SU-DHL-6 (cell line): ENCODE measurements at regions not wholly inside any gene's neighbourhood (a gene's known extent, or its start where the extent isn't known, plus 50 kb on each side); places are given as distances from the start of the nearest gene placed in this dataset.

Experiments
- H2AFZ ChIP-seq: fragments of 200-600 bp; sonication (generic); 2 replicates; pipeline ENCODE4 v1.6.1; 2014; ENCODE audit warnings: low read depth, mild to moderate bottlenecking, moderate library complexity, mixed read lengths, antibody characterized with exemption, low read length; ENCODE audit not compliant: severe bottlenecking
- H3F3A ChIP-seq: fragments of 200-600 bp; shearing (Covaris generic); 2 replicates; pipeline ENCODE4 v1.6.0; 2016; ENCODE audit warnings: antibody characterized with exemption, mild to moderate bottlenecking; ENCODE audit not compliant: insufficient read depth
- H3K27ac ChIP-seq: fragments of 200-600 bp; sonication (generic); 2 replicates; pipeline ENCODE4 v1.5.1; 2016; ENCODE audit warnings: low read depth, mild to moderate bottlenecking, low read length, moderate library complexity, mixed read lengths
- H3K27me3 ChIP-seq: fragments of 200-600 bp; sonication (generic), shearing (Covaris generic); 2 replicates; pipeline ENCODE4 v1.6.0; 2014; ENCODE audit warnings: mild to moderate bottlenecking, low read length
- H3K36me3 ChIP-seq: fragments of 200-600 bp; sonication (generic); 2 replicates; pipeline ENCODE4 v1.6.1; 2014; ENCODE audit warnings: mild to moderate bottlenecking, low read length, mixed read lengths
- H3K4me2 ChIP-seq: fragments of 300-600, 200-600 bp; shearing (Covaris generic), sonication (generic); 2 replicates; pipeline ENCODE4 v1.6.0; 2014; ENCODE audit warnings: low read length, low read depth, mild to moderate bottlenecking; ENCODE audit not compliant: poor library complexity, severe bottlenecking
- H3K4me3 ChIP-seq: fragments of 200-600 bp; sonication (generic); 2 replicates; pipeline ENCODE4 v1.5.1; 2014; ENCODE audit warnings: antibody characterized with exemption, low read length, mild to moderate bottlenecking, mixed read lengths; ENCODE audit not compliant: insufficient read depth, poor library complexity, severe bottlenecking
- H3K79me2 ChIP-seq: fragments of 200-600 bp; sonication (generic); 2 replicates; pipeline ENCODE4 v1.6.1; 2014; ENCODE audit warnings: mild to moderate bottlenecking, low read length, moderate library complexity; ENCODE audit not compliant: insufficient read depth
- H3K9ac ChIP-seq: fragments of 200-600 bp; sonication (generic); 2 replicates; pipeline ENCODE4 v1.7.0; 2014; ENCODE audit warnings: mild to moderate bottlenecking, low read length
- H3K9me2 ChIP-seq: fragments of 200-600 bp; sonication (generic); replicated peaks from 2 replicates; pipeline ENCODE4 v1.6.1; 2014; ENCODE audit warnings: low read length; ENCODE audit not compliant: insufficient read depth
- H3K9me3 ChIP-seq: fragments of 200-600 bp; sonication (generic); 2 replicates; pipeline ENCODE4 v1.6.1; 2014; ENCODE audit warnings: low read length, mixed read lengths; ENCODE audit not compliant: insufficient read depth
- H4K20me1 ChIP-seq: fragments of 200-600 bp; sonication (generic); 2 replicates; pipeline ENCODE4 v1.6.1; 2014; ENCODE audit warnings: low read depth, mild to moderate bottlenecking, antibody characterized with exemption, low read length, moderate library complexity, mixed read lengths
- CTCF ChIP-seq: fragments of 200-600 bp; sonication (generic); IDR thresholded peaks from one replicate; pipeline ENCODE4 v1.5.1; 2017; ENCODE audit warnings: antibody characterized with exemption, mild to moderate bottlenecking, low read length, moderate library complexity; ENCODE audit not compliant: insufficient read depth, poor library complexity, severe bottlenecking
- EZH2phosphoT487 ChIP-seq: fragments of 200-600 bp; sonication (generic), shearing (Covaris generic); conservative IDR thresholded peaks from 2 replicates; pipeline ENCODE4 v1.6.1; 2018; ENCODE audit warnings: mild to moderate bottlenecking, antibody characterized with exemption, low read length, moderate library complexity, mixed read lengths

- Histone ChIP-seq H2AFZ (peak overlapping the region; percentile 57), H3K4me3 (no peak overlapping the region), H4K20me1 (no peaks in the 10 kb centered on the region), H3F3A (peaks cover 31% of the 10 kb centered on the region), H3K36me3 (no peaks in the 10 kb centered on the region), H3K9me2 (no peaks in the 10 kb centered on the region), H3K9me3 (no peaks in the 10 kb centered on the region), H3K27ac (peak overlapping the region; percentile 87), H3K4me2 (peak overlapping the region; percentile 53), H3K27me3 (no peaks in the 10 kb centered on the region), H3K9ac (no peak overlapping the region), H3K79me2 (no peaks in the 10 kb centered on the region)
- no peak for TF ChIP-seq EZH2phosphoT487
Observed at GRCh38 chr2:144671695-144672455, 152.0 kb upstream of the ZEB2 start.

- Histone ChIP-seq H3K4me3 (no peak overlapping the region), H3K9me2 (no peaks in the 10 kb centered on the region), H3K4me2 (peak overlapping the region; percentile 53), H3K36me3 (no peaks in the 10 kb centered on the region), H3K27ac (peak overlapping the region; percentile 87), H3K9ac (no peak overlapping the region), H3K9me3 (no peaks in the 10 kb centered on the region), H3F3A (peaks cover 31% of the 10 kb centered on the region), H3K79me2 (no peaks in the 10 kb centered on the region), H3K27me3 (no peaks in the 10 kb centered on the region), H4K20me1 (no peaks in the 10 kb centered on the region), H2AFZ (peak overlapping the region; percentile 57)
- no peak for TF ChIP-seq EZH2phosphoT487
- TF ChIP-seq CTCF = no peak
Observed at GRCh38 chr2:144670738-144671137, 150.8 kb upstream of the ZEB2 start.

- TF ChIP-seq EZH2phosphoT487 (no peak), CTCF (no peak)
- Histone ChIP-seq H2AFZ (no peak overlapping the region), H3K4me2 (peak overlapping the region; percentile 53), H4K20me1 (no peaks in the 10 kb centered on the region), H3K9me2 (no peaks in the 10 kb centered on the region), H3K4me3 (no peak overlapping the region), H3K27me3 (no peaks in the 10 kb centered on the region), H3K27ac (peak overlapping the region; percentile 87), H3K79me2 (no peaks in the 10 kb centered on the region), H3K9me3 (no peaks in the 10 kb centered on the region), H3K36me3 (no peaks in the 10 kb centered on the region), H3F3A (peaks cover 31% of the 10 kb centered on the region), H3K9ac (peak overlapping the region; percentile 40; the same call in 1 of the 2 replicates)
Observed at GRCh38 chr2:144670080-144670479, 150.2 kb upstream of the ZEB2 start.
